Endothelial cell (in vitro differentiated cells): ENCODE measurements at regions not wholly inside any gene's neighbourhood (a gene's known extent, or its start where the extent isn't known, plus 50 kb on each side); places are given as distances from the start of the nearest gene placed in this dataset.

Experiments
- DNase-seq: peaks from one replicate; pipeline ENCODE4 v3.0.0; 2021; ENCODE audit warnings: low spot score
- H3K27ac Mint-ChIP-seq: one replicate; pipeline ENCODE4 v1.8.0; 2021; ENCODE audit warnings: mixed read lengths, inconsistent platforms; ENCODE audit not compliant: unreplicated experiment
- H3K27me3 Mint-ChIP-seq: one replicate; pipeline ENCODE4 v1.8.0; 2021; ENCODE audit warnings: mild to moderate bottlenecking, moderate library complexity, mixed read lengths, inconsistent platforms; ENCODE audit not compliant: unreplicated experiment
- H3K36me3 Mint-ChIP-seq: one replicate; pipeline ENCODE4 v1.8.0; 2021; ENCODE audit warnings: mild to moderate bottlenecking, low read depth, mixed read lengths, inconsistent platforms; ENCODE audit not compliant: unreplicated experiment
- H3K4me1 Mint-ChIP-seq: one replicate; pipeline ENCODE4 v1.8.0; 2021; ENCODE audit warnings: mild to moderate bottlenecking, mixed read lengths, inconsistent platforms; ENCODE audit not compliant: unreplicated experiment
- H3K4me3 Mint-ChIP-seq: one replicate; pipeline ENCODE4 v1.8.0; 2021; ENCODE audit warnings: mild to moderate bottlenecking, mixed read lengths, inconsistent platforms; ENCODE audit not compliant: unreplicated experiment
- H3K9me3 Mint-ChIP-seq: one replicate; pipeline ENCODE4 v1.8.0; 2021; ENCODE audit warnings: mixed read lengths, inconsistent platforms; ENCODE audit not compliant: unreplicated experiment
- TF ChIP-seq, protein P1 (sequence below): fragments of 200-600 bp; sonication (generic); IDR thresholded peaks from one replicate; pipeline ENCODE4 v1.5.0; 2021; ENCODE audit warnings: antibody characterized with exemption; ENCODE audit not compliant: unreplicated experiment

DNA sequence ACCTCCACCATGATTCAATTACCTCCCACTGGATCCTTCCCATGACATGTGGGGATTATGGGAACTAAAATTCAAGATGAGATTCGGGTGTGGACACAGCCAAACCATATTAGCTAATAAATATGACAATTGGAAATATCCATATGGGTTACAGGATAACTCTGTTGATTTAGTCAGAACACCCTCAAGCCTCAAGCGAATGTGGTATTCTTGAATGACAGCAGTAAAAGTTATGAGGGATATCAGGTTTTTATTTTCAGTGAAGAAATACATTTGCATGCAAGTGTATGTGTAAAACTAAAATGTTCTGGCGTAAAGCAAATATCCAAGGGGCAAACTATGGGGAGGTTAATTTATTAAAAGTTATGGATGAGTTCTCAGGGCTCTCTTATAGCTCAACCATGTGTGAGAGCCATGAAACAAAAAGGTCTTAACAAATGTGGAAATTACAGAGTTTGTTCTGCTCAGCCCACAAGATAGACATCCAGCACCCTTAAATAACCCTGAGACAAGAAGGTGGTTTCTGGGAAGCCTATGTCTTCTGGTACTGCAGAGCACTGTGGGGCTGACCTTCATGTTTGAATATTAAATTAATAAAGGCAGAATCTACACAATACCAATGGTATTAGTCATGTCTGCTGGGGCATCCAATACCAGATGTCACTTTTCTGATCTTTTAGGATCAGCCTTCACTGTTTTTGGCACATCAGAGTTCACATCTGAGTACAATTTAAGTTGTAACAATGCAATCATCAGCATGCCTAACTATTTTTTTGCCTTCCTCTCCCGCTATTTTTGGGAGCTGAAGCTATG is 370.5 kb upstream of the RSPO3 start:
- TF ChIP-seq, protein P1, sequence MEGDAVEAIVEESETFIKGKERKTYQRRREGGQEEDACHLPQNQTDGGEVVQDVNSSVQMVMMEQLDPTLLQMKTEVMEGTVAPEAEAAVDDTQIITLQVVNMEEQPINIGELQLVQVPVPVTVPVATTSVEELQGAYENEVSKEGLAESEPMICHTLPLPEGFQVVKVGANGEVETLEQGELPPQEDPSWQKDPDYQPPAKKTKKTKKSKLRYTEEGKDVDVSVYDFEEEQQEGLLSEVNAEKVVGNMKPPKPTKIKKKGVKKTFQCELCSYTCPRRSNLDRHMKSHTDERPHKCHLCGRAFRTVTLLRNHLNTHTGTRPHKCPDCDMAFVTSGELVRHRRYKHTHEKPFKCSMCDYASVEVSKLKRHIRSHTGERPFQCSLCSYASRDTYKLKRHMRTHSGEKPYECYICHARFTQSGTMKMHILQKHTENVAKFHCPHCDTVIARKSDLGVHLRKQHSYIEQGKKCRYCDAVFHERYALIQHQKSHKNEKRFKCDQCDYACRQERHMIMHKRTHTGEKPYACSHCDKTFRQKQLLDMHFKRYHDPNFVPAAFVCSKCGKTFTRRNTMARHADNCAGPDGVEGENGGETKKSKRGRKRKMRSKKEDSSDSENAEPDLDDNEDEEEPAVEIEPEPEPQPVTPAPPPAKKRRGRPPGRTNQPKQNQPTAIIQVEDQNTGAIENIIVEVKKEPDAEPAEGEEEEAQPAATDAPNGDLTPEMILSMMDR, result no peak
- Mint-ChIP-seq H3K4me1 (no peaks in the 10 kb centered on the region), H3K36me3 (no peaks in the 10 kb centered on the region)

DNA sequence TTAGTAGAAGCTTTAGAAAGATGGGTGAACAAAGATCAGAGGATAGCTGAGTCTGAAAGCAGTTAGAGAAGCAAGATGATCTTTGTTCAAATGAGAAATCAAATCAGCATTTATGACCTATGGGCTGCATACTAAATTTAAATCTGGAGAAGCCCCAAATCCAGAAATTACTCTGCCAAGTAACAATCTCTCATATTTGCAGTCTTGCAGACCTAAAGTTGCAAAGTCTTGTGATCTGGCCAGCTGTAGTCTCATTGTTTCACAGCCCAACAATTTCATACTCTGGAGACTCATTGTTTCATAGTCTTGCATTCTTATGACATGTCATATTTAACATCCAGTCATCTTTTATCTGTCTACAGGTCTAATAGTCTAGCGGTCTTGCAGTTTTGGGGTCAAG is 364.9 kb upstream of the RSPO3 start:
- DNase-seq, result no peak
- Mint-ChIP-seq H3K4me1 (no peaks in the 10 kb centered on the region), H3K4me3 (no peak overlapping the region), H3K36me3 (no peaks in the 10 kb centered on the region), H3K27ac (no peak overlapping the region), H3K27me3 (no peaks in the 10 kb centered on the region), H3K9me3 (peaks cover 5% of the 10 kb centered on the region)
- TF ChIP-seq, protein P1, result no peak

More for the DNA sequence above, 370.5 kb upstream of the RSPO3 start:
- DNase-seq, result no peak
- no peaks in the 10 kb centered on the region for H3K27me3 Mint-ChIP-seq
- H3K27ac Mint-ChIP-seq, result no peak overlapping the region
- H3K4me3 Mint-ChIP-seq, result no peak overlapping the region
- no peaks in the 10 kb centered on the region for H3K9me3 Mint-ChIP-seq

DNA sequence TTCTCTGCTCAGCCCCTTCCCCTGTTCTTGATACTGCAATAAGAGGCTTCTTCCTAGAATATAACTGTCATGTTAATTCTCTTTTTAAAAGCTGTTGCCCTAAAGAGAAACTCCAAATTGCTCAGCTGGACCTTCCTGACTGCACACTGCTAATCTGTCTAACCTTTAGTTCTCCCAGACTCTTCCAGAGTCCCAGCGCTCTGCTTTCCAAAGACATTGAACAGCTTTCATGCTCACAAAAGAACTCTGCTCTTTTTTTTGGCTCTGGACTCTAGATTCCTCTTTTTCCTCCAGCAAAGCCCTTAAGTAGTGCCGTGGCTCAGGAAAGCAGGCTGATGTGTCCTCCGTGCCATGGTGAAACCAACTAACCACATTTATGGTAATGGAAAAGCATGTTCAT is 356.6 kb upstream of the RSPO3 start:
- Mint-ChIP-seq H3K4me1 (no peaks in the 10 kb centered on the region), H3K36me3 (no peaks in the 10 kb centered on the region), H3K27ac (no peak overlapping the region), H3K27me3 (no peaks in the 10 kb centered on the region), H3K4me3 (no peak overlapping the region), H3K9me3 (peaks cover 5% of the 10 kb centered on the region)
- TF ChIP-seq, protein P1, result no peak
- no peak for DNase-seq

DNA sequence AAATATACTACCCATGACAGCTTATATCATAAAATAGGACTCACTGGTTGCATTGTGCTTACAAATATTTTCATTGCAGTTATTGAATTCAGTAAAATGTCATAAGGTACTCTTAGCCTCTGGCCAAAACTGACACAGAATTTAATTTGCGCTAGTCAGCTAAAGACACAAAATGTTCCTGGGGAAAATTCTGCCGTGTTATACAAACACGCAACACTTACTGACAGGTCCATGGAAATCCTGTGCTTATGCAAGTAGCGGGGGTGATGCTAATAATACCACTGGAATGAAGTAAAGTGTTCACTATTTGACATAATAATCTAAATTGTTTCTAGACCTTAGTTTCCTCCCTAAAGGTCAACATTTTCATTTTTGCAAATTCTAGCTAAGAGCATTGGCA is 354.4 kb upstream of the RSPO3 start:
- no peaks in the 10 kb centered on the region for H3K36me3 Mint-ChIP-seq
- H3K27me3 Mint-ChIP-seq, result no peaks in the 10 kb centered on the region
- no peaks in the 10 kb centered on the region for H3K9me3 Mint-ChIP-seq
- TF ChIP-seq, protein P1, result no peak
- no peaks in the 10 kb centered on the region for H3K4me1 Mint-ChIP-seq
- no peak overlapping the region for H3K27ac Mint-ChIP-seq
- H3K4me3 Mint-ChIP-seq, result no peak overlapping the region
- no peak for DNase-seq

DNA sequence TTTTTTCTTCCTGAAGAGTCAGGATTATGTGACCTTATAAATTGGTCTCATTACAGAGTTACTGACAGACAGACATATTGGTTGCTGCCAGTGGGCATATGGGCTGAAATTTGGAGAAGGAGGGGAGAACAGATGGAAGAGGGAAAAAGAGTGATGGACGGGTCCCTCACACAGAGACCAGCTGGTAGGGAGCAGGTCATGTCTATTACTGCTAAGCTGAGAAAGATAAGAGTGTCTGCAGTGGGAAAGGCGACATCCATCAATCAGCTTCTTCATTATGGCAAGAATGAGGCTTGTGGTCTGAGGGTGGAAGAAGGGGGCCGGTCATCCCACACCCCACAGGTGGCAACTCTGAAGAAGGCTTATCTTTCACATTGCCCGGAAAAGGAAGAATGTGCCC is 353.8 kb upstream of the RSPO3 start:
- DNase-seq, result no peak
- Mint-ChIP-seq H3K4me3 (no peak overlapping the region), H3K36me3 (no peaks in the 10 kb centered on the region), H3K9me3 (no peaks in the 10 kb centered on the region), H3K27me3 (no peaks in the 10 kb centered on the region), H3K27ac (no peak overlapping the region), H3K4me1 (no peaks in the 10 kb centered on the region)
- TF ChIP-seq, protein P1, result no peak
